ENCODE measurements at regions not wholly inside any gene's neighbourhood (a gene's known extent, or its start where the extent isn't known, plus 50 kb on each side); places are given as distances from the start of the nearest gene placed in this dataset.

DNA sequence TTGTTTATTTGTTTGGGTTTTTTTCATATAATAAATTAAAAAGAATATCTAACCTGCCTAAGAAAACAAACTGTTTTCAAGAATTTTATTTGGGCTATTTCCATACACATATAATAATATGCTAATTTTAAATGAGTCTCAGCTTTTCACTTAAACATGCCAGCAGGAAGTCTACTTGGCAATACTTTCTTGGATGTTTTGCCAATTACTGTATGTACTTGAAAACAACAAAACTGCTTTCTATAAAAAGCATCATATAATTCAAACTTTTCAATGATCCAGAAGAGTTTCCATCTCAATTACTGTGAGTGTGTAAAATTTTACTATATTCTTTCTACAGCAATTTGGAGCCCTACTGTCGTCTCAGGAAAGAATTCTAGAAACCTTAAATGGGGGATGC, 961.2 kb downstream of the PCDH17 start:
- Histone ChIP-seq H3K9me3 (ENCODE audit: low read depth) (no peaks in the 10 kb centered on the region), H3K4me1 (ENCODE audit: low read depth) (peaks cover 8% of the 10 kb centered on the region), H3K36me3 (no peaks in the 10 kb centered on the region), H3K27ac (no peak overlapping the region), H3K4me3 (no peak overlapping the region), H3K27me3 (no peaks in the 10 kb centered on the region)
- TF ChIP-seq, protein P1, sequence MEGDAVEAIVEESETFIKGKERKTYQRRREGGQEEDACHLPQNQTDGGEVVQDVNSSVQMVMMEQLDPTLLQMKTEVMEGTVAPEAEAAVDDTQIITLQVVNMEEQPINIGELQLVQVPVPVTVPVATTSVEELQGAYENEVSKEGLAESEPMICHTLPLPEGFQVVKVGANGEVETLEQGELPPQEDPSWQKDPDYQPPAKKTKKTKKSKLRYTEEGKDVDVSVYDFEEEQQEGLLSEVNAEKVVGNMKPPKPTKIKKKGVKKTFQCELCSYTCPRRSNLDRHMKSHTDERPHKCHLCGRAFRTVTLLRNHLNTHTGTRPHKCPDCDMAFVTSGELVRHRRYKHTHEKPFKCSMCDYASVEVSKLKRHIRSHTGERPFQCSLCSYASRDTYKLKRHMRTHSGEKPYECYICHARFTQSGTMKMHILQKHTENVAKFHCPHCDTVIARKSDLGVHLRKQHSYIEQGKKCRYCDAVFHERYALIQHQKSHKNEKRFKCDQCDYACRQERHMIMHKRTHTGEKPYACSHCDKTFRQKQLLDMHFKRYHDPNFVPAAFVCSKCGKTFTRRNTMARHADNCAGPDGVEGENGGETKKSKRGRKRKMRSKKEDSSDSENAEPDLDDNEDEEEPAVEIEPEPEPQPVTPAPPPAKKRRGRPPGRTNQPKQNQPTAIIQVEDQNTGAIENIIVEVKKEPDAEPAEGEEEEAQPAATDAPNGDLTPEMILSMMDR (IDR thresholded peaks at IDR 0.05; ENCODE audit: low read depth, low read length) = no peak
- DNase-seq (ENCODE audit: low read depth in 1 of 2, low spot score in 1 of 2) = no peak

DNA sequence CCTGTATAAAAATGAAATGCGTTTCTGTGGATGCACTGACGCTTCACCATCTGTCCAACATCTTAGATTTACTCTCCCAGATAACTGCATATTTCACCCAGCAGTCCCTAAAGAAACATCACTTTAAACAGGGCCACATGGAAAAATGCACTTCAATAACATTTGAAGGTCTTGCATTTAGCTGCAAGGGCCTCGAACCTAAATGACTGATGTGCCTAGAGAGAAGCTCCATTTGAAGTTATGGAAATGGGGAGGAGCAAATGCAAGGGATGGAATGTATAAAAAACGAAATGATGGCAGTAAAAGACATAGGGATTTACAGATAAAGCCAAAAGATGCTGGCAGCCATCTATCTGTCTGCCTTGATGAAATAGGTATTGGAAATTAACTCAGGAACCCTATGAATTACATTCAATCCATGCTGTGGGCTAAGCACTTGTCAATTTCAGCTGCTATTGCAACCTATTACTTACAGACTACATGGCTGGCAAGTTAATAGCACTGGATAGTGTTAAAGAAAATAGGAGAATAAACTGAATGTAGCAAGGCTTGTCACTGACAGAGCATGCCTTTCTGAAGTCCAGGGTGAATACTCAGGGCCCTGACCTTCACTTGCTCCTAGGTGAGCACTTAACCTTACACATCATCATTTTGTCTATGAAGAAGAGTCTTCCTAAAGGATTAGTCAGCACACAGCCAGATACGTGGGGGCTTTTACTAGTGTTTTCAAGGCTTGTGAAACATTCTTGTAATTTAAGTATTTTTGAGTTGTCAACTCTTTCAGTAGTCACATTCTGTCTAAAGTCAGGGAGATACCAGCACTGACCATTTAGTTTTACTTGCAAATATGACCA, 963.4 kb downstream of the PCDH17 start:
- H3K27me3 ChIP-seq = no peaks in the 10 kb centered on the region
- H3K4me3 ChIP-seq = no peak overlapping the region
- TF ChIP-seq, protein P1 (IDR thresholded peaks at IDR 0.05; ENCODE audit: low read depth, low read length) = no peak
- H3K27ac ChIP-seq = no peak overlapping the region
- H3K4me1 ChIP-seq (ENCODE audit: low read depth) = peaks cover 8% of the 10 kb centered on the region
- H3K36me3 ChIP-seq = no peaks in the 10 kb centered on the region
- DNase-seq (ENCODE audit: low read depth in 1 of 2, low spot score in 1 of 2) = no peak
- no peaks in the 10 kb centered on the region for H3K9me3 ChIP-seq (ENCODE audit: low read depth)

DNA sequence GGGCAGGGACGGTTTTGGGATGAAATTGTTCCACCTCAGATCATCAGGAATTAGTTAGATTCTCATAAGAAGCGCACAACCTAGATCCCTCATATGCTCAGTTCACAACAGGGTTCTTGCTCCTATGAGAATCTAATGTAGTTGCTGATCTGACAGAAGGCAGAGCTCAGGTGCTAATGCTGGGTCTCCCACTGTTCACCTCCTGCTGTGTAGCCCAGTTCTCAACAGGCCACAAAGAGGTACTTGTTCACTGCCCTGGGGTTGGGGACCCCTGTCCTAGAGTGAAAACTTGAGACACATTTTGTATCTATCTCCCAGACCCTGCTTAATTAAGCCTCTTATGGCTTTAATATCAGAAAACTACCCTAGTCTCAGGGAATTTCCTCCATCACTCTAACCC, 966.0 kb downstream of the PCDH17 start:
- Histone ChIP-seq H3K36me3 (no peaks in the 10 kb centered on the region), H3K9me3 (ENCODE audit: low read depth) (no peaks in the 10 kb centered on the region), H3K4me1 (ENCODE audit: low read depth) (peaks cover 8% of the 10 kb centered on the region), H3K27ac (no peak overlapping the region), H3K27me3 (no peaks in the 10 kb centered on the region), H3K4me3 (no peak overlapping the region)
- DNase-seq (ENCODE audit: low read depth in 1 of 2, low spot score in 1 of 2) = no peak
- TF ChIP-seq, protein P1 (IDR thresholded peaks at IDR 0.05; ENCODE audit: low read depth, low read length) = no peak

DNA sequence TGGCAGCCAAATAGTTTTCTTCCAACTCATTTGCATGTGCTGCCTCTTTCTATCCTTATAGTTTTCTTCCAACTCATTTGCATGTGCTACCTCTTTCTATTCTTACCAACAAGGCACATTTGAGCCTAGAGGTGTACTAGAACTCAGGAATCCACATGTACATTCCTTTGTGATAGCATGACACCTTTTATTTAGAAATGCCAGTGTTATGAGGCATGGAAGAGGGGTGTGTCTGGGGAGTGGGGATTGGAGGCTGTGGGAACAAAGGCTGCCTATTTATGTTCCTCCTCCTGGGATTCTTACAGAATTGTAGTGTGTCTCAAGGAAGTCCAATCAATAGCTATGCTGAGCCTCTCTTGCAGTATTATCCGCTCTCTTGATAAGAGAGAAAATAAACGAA, 966.7 kb downstream of the PCDH17 start:
- Histone ChIP-seq H3K27me3 (no peaks in the 10 kb centered on the region), H3K9me3 (ENCODE audit: low read depth) (no peaks in the 10 kb centered on the region)

DNA sequence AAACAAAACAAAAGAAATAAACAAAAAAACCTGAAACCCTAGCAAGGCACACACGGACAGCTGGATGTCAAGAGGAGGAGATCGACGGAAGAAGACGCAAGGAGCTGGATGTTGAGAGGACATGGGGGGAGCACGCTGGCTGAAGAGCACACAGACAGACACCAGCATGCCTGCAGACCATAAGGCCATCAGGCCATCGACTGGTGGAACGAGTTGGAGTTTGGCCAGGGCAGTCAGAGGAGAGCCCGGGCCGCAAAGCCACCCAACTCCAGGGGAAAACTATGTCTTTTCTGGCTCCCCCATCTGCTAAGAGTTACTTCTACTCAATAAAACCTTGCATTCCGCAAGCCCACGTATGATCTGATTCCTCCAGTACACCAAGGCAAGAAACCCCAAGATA, 979.6 kb downstream of the PCDH17 start:
- H3K4me1 ChIP-seq (ENCODE audit: low read depth) = no peaks in the 10 kb centered on the region
- TF ChIP-seq, protein P1 (IDR thresholded peaks at IDR 0.05; ENCODE audit: low read depth, low read length) = no peak
- H3K4me3 ChIP-seq = no peak overlapping the region
- DNase-seq (ENCODE audit: low read depth in 1 of 2, low spot score in 1 of 2) = no peak
- H3K9me3 ChIP-seq (ENCODE audit: low read depth) = no peaks in the 10 kb centered on the region
- H3K36me3 ChIP-seq = no peaks in the 10 kb centered on the region
- H3K27ac ChIP-seq = no peak overlapping the region
- no peaks in the 10 kb centered on the region for H3K27me3 ChIP-seq

More for the DNA sequence above, 966.7 kb downstream of the PCDH17 start:
- Histone ChIP-seq H3K27ac (no peak overlapping the region), H3K36me3 (no peaks in the 10 kb centered on the region), H3K4me3 (no peak overlapping the region), H3K4me1 (ENCODE audit: low read depth) (peaks cover 8% of the 10 kb centered on the region)
- no peak for DNase-seq (ENCODE audit: low read depth in 1 of 2, low spot score in 1 of 2)
- TF ChIP-seq, protein P1 (IDR thresholded peaks at IDR 0.05; ENCODE audit: low read depth, low read length) = no peak
